HCT116 (cell line): ENCODE measurements at regions not wholly inside any gene's neighbourhood (a gene's known extent, or its start where the extent isn't known, plus 50 kb on each side); places are given as distances from the start of the nearest gene placed in this dataset.

Source experiments
- YY1 ChIP-seq: IDR thresholded peaks from 2 replicates; pipeline ENCODE4 v1.6.1; 2011; ENCODE audit warnings: low read length, low read depth, moderate library complexity, mild to moderate bottlenecking; ENCODE audit not compliant: insufficient replicate concordance; ENCODE audit errors: extremely low read depth
- TF ChIP-seq, protein P1 (sequence below), 3 experiments: fragments of 200-600 bp in 1 of 3; sonication (generic) in 1 of 3; IDR thresholded peaks in 2 of 3; conservative IDR thresholded peaks in 1 of 3; 2 replicates each; pipeline ENCODE4 v1.5.1; 2012 to 2017; ENCODE audit warnings: low read depth in 2 of 3, low read length in 2 of 3, antibody characterized with exemption in 1 of 3, borderline replicate concordance in 1 of 3, control low read depth in 1 of 3, mild to moderate bottlenecking in 1 of 3, mixed read lengths in 1 of 3, mixed run types in 1 of 3, moderate library complexity in 1 of 3; ENCODE audit not compliant: insufficient read depth in 1 of 3

GRCh38 chr5:125278711-125279110, 532.3 kb upstream of the ZNF608 start:
- TF ChIP-seq, protein P1, sequence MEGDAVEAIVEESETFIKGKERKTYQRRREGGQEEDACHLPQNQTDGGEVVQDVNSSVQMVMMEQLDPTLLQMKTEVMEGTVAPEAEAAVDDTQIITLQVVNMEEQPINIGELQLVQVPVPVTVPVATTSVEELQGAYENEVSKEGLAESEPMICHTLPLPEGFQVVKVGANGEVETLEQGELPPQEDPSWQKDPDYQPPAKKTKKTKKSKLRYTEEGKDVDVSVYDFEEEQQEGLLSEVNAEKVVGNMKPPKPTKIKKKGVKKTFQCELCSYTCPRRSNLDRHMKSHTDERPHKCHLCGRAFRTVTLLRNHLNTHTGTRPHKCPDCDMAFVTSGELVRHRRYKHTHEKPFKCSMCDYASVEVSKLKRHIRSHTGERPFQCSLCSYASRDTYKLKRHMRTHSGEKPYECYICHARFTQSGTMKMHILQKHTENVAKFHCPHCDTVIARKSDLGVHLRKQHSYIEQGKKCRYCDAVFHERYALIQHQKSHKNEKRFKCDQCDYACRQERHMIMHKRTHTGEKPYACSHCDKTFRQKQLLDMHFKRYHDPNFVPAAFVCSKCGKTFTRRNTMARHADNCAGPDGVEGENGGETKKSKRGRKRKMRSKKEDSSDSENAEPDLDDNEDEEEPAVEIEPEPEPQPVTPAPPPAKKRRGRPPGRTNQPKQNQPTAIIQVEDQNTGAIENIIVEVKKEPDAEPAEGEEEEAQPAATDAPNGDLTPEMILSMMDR (IDR thresholded peaks at IDR 0.05 in 2 of 3, conservative IDR thresholded peaks at IDR 0.05 in 1 of 3; ENCODE audit: borderline replicate concordance in 1 of 3, insufficient read depth in 1 of 3, low read depth in 2 of 3, low read length in 2 of 3) = no peak
- no peak for TF ChIP-seq YY1
